ENCODE measurements at regions not wholly inside any gene's neighbourhood (a gene's known extent, or its start where the extent isn't known, plus 50 kb on each side); places are given as distances from the start of the nearest gene placed in this dataset.

- H3K27me3 ChIP-seq (ENCODE audit: control insufficient read depth in 3 of 3, insufficient read depth in 3 of 3, low read length in 2 of 3): no peaks in the 10 kb centered on the region
- H3K4me3 ChIP-seq: no peak overlapping the region
- H3K36me3 ChIP-seq (ENCODE audit: control insufficient read depth in 4 of 4, insufficient read depth in 4 of 4, low read length in 4 of 4): no peaks in the 10 kb centered on the region
- H3K9ac ChIP-seq (ENCODE audit: insufficient read depth in 1 of 2, low read length in 2 of 2): no peak overlapping the region
- ATAC-seq (ENCODE audit: insufficient read depth, low FRiP score) (no peak), DNase-seq (no peak)
- H3K27ac ChIP-seq (ENCODE audit: low read depth in 1 of 2, low read length in 1 of 2): no peak overlapping the region
- H3K4me1 ChIP-seq (ENCODE audit: control insufficient read depth in 5 of 5, insufficient read depth in 5 of 5, low read length in 5 of 5): peaks cover 0 to 5% (median 0%) of the 10 kb centered on the region in 5 donors
- no peaks in the 10 kb centered on the region for H3K9me3 ChIP-seq (ENCODE audit: control insufficient read depth in 4 of 4, insufficient read depth in 3 of 4, low read length in 3 of 4)
- WGBS, 2 donors: 87 to 90% methylated on average over 4 of the region's 4 CpGs
- TF ChIP-seq CTCF (IDR thresholded peaks at IDR 0.05; ENCODE audit: control extremely low read depth, extremely low read depth): no peak
Observed at GRCh38 chr1:14462851-14463250, 135.6 kb upstream of the KAZN start.

DNA sequence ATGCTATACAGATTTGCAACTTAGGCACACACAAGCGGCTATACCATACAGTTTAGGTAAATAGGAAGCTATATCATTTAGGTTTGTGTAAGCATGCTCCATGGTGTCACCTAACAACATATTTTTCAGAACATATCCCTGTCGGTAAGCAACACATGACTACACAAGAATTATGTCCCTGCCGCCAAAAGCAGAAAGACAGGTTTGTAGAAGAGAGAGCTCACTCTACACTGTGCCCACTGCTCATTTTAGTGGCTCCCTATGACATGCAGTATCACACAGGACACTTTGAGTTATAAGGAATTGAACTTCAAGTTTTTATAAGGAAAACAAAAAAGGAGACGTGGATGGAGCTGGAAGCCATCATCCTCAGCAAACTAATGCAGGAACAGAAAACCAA, 132.5 kb upstream of the KAZN start:
- peak in 2 of 3 donors; percentile 4 to 53 for DNase-seq
- WGBS, 2 donors: 72 to 77% methylated on average over 4 of the region's 4 CpGs
- Histone ChIP-seq H3K27ac (ENCODE audit: low read depth in 1 of 2, low read length in 1 of 2) (no peak overlapping the region), H3K9me3 (ENCODE audit: control insufficient read depth in 4 of 4, insufficient read depth in 3 of 4, low read length in 3 of 4) (no peaks in the 10 kb centered on the region), H3K4me3 (no peak overlapping the region), H3K9ac (ENCODE audit: insufficient read depth in 1 of 2, low read length in 2 of 2) (no peak overlapping the region), H3K36me3 (ENCODE audit: control insufficient read depth in 4 of 4, insufficient read depth in 4 of 4, low read length in 4 of 4) (no peaks in the 10 kb centered on the region), H3K27me3 (ENCODE audit: control insufficient read depth in 3 of 3, insufficient read depth in 3 of 3, low read length in 2 of 3) (no peaks in the 10 kb centered on the region), H3K4me1 (ENCODE audit: control insufficient read depth in 5 of 5, insufficient read depth in 5 of 5, low read length in 5 of 5) (no peaks in the 10 kb centered on the region)
- TF ChIP-seq CTCF (IDR thresholded peaks at IDR 0.05; ENCODE audit: control extremely low read depth, extremely low read depth): no peak
- no peak for ATAC-seq (ENCODE audit: insufficient read depth, low FRiP score)

- peaks cover 0 to 2% (median 0%) of the 10 kb centered on the region in 4 donors for H3K9me3 ChIP-seq (ENCODE audit: control insufficient read depth in 4 of 4, insufficient read depth in 3 of 4, low read length in 3 of 4)
- WGBS, 2 donors: 85 to 86% methylated on average over 1 of the region's 1 CpG
- ATAC-seq (ENCODE audit: insufficient read depth, low FRiP score): no peak
Observed at GRCh38 chr1:14467112-14467511, 131.4 kb upstream of the KAZN start.

More at GRCh38 chr1:14467112-14467511, 131.4 kb upstream of the KAZN start:
- Histone ChIP-seq H3K27ac (ENCODE audit: low read depth in 1 of 2, low read length in 1 of 2) (no peak overlapping the region), H3K4me3 (no peak overlapping the region), H3K27me3 (ENCODE audit: control insufficient read depth in 3 of 3, insufficient read depth in 3 of 3, low read length in 2 of 3) (no peaks in the 10 kb centered on the region), H3K36me3 (ENCODE audit: control insufficient read depth in 4 of 4, insufficient read depth in 4 of 4, low read length in 4 of 4) (no peaks in the 10 kb centered on the region), H3K4me1 (ENCODE audit: control insufficient read depth in 5 of 5, insufficient read depth in 5 of 5, low read length in 5 of 5) (no peaks in the 10 kb centered on the region), H3K9ac (ENCODE audit: insufficient read depth in 1 of 2, low read length in 2 of 2) (no peak overlapping the region)
- DNase-seq: no peak
- no peak for TF ChIP-seq CTCF (IDR thresholded peaks at IDR 0.05; ENCODE audit: control extremely low read depth, extremely low read depth)
